D721Med (cell line): ENCODE measurements at regions not wholly inside any gene's neighbourhood (a gene's known extent, or its start where the extent isn't known, plus 50 kb on each side); places are given as distances from the start of the nearest gene placed in this dataset.
A peak's percentile ranks its signal among the peaks of the same experiment; 100 is the strongest.

Experiments
- DNase-seq: peaks from one replicate; pipeline ENCODE4 v3.0.0; 2011; ENCODE audit warnings: low spot score; ENCODE audit not compliant: insufficient read length
- FAIRE-seq: peaks from 2 replicates; lab custom pipeline; 2011; peaks lifted over from hg19 to GRCh38; lab: Jason Lieb, UNC
- TF ChIP-seq, protein P1 (sequence below): IDR thresholded peaks from 2 replicates; pipeline ENCODE4 v1.5.1; 2012; ENCODE audit warnings: mild to moderate bottlenecking, control low read depth; ENCODE audit not compliant: insufficient read depth; ENCODE audit errors: missing control alignments

DNA sequence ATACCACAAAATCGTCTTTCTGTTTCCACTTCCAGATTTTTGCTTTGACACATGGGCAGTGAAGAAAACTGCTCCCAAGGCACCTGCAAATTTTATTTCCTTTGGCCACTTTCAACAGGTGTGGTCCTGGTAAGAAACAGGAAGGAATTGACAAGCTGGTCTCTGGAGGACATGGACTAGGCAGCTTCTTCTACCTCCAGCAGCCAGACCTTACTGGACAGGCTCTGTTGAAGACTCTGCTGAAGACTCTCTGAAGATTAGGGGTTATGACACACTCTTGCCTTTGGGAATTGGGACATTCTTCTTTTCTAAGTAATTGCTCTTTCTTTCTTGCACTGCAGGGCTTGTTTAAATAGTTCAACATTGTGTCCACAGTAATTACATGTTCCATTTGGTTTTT, 147.7 kb upstream of the DCBLD2 start:
- FAIRE-seq = no peak
- no peak for DNase-seq
- TF ChIP-seq, protein P1, sequence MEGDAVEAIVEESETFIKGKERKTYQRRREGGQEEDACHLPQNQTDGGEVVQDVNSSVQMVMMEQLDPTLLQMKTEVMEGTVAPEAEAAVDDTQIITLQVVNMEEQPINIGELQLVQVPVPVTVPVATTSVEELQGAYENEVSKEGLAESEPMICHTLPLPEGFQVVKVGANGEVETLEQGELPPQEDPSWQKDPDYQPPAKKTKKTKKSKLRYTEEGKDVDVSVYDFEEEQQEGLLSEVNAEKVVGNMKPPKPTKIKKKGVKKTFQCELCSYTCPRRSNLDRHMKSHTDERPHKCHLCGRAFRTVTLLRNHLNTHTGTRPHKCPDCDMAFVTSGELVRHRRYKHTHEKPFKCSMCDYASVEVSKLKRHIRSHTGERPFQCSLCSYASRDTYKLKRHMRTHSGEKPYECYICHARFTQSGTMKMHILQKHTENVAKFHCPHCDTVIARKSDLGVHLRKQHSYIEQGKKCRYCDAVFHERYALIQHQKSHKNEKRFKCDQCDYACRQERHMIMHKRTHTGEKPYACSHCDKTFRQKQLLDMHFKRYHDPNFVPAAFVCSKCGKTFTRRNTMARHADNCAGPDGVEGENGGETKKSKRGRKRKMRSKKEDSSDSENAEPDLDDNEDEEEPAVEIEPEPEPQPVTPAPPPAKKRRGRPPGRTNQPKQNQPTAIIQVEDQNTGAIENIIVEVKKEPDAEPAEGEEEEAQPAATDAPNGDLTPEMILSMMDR = no peak

DNA sequence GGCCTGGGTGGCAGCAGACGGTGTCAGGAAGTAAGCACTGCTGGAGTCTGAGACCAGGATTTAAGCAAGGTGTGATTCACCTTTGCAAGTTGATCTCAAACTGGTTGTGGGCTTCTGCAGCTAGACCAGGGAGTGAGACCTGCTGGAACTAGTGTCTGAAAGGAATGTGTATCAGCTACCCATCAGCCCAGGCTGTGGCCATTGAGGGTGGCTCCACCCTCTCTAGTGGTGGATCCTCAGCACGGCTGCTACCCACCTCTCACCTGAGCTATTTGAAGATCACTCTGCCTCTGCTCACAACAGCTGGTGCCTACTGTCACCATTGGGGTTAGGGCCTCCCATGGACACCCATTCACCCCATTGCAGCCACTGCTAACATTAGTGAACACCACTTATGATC, 140.3 kb upstream of the DCBLD2 start:
- FAIRE-seq = no peak
- TF ChIP-seq, protein P1 = no peak

GRCh38 chr3:99031778-99032177, 130.3 kb upstream of the DCBLD2 start:
- no peak for DNase-seq
- FAIRE-seq = no peak
- TF ChIP-seq, protein P1 = no peak

More for the DNA sequence above, 140.3 kb upstream of the DCBLD2 start:
- DNase-seq = no peak

- FAIRE-seq (no peak), DNase-seq (no peak)
- TF ChIP-seq, protein P1 = peak; percentile 70
Measured at GRCh38 chr3:99023590-99024192, 122.2 kb upstream of the DCBLD2 start.

DNA sequence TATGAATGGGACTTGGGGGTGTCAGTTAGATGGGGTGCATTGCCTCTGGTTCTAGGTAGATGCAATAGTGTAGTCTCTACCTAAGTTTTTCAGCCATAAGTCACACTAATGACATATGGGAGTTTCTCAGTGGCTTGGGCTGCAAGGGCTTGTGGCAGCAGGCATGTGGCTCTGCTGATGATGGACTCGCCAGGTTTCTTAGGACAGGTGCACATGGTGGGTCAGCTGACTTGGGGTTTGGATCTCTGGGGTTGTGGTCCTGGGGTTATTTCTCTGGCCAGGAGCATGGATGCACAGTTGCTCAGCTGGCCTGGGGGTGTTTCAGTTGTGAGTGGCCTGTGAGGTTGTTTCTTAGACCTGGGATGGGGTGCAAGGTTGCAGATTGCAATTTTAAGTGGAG, 120.0 kb upstream of the DCBLD2 start:
- FAIRE-seq (no peak), DNase-seq (no peak)
- TF ChIP-seq, protein P1 = no peak

DNA sequence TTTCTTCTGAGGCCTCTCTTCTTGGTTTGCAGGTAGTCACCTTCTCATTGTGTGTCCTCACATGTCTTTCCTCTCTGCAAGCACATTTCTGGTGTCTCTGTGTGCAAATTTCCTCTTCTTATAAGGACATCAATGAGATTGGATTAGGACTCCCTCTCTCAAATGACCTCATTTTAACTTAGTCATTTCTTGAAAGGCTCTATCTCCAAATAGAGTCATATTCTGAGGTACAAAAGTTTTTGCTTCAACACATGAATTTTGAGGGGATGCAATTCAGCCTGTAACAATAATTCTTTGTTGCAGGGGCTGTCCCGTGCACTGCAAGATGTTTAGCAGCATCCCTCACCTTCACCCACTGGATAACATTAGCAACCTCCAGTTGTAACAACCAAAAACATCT, 115.0 kb upstream of the DCBLD2 start:
- DNase-seq = no peak

GRCh38 chr3:99013777-99014315, 112.4 kb upstream of the DCBLD2 start:
- TF ChIP-seq, protein P1 = no peak
- FAIRE-seq (no peak), DNase-seq (no peak)

More for the DNA sequence above, 115.0 kb upstream of the DCBLD2 start:
- FAIRE-seq = no peak
- TF ChIP-seq, protein P1 = no peak
